HK-2 (cell line): ENCODE measurements at regions not wholly inside any gene's neighbourhood (a gene's known extent, or its start where the extent isn't known, plus 50 kb on each side); places are given as distances from the start of the nearest gene placed in this dataset.
"Not testable (repeated sequence)": the region's sequence is repeated elsewhere in the genome, so short reads cannot be mapped to it uniquely, and the experiment has no call there.

Source experiments
- DNase-seq: peaks from one replicate; pipeline ENCODE4 v3.0.0-alpha.2; 2018; ENCODE audit not compliant: unreplicated experiment

DNA sequence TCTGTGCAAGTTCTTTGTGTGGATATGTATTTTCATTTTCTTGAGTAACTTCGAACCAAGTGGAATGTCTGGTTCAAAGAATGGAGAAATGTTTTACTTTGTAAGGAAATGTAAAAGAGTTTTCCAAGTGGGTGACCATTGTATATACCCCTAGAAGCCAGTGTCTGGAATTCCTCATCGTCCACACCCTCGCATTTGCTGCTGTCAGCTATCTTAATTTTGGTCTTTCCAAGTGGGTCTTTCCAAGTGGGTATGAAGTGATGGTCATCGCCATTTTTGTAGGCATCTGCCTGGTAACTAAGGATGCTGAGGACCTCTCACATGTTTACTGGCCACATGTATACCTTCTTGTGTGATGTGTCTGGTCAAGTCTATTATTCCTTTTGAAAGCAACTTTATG, 547.5 kb downstream of the TBC1D22A start:
- DNase-seq = no peak

DNA sequence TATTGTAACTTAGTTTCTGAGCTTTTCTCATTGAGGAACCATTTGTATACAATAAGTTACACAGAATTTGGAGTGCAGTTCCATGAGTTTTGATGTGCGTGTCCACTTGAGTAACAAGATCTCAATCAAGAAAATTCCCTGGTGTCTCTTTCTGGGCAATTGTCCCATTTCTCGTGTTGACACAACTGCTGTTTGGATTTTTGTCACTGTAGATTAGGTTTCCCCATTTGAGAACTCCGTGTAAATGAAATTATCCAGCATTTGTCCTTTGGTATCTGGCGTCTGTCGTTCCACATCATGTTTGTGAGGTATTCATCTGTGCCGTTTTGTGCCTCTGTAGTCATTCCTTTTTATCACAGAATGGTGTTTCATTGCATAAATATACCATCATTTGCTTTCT, 547.0 kb downstream of the TBC1D22A start:
- no peak for DNase-seq

DNA sequence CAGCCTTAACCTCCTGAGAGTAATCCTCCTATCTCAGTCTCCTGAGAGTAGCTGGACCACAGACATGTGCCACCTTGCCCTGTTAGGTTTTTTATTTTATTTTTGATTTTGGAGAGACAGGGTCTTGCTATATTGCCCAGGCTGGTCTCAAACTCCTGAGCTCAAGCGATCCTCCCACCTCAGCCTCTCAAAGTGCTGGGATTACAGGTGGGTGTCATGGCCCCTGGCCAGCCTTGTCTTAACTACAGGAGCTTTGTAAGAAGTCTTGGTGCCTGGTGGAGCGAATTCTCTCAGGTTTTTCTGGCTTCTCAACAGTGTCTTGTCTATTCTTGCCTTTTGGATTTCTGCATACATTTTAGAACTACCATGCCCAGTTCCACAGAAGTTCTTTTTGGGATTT, 546.4 kb downstream of the TBC1D22A start:
- DNase-seq = no peak

DNA sequence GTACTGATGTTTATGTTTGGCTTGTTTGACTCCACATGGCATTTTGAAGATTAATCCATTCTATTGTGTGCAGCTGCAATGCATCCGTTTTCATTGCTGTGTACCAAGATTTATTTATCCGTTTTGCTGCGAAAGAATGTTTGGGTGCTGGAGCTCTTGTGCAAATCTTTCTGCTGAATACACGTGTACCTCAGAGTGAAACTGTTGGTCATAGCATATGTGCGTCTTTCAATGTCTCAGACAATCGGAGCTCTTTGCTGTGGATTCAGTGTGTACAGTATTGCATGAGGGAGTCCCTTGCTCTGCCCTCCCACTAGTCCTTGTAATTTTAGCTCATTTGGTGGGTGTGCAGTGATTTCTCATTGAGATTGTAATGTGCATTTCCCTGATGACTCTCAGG, 545.4 kb downstream of the TBC1D22A start:
- no peak for DNase-seq

DNA sequence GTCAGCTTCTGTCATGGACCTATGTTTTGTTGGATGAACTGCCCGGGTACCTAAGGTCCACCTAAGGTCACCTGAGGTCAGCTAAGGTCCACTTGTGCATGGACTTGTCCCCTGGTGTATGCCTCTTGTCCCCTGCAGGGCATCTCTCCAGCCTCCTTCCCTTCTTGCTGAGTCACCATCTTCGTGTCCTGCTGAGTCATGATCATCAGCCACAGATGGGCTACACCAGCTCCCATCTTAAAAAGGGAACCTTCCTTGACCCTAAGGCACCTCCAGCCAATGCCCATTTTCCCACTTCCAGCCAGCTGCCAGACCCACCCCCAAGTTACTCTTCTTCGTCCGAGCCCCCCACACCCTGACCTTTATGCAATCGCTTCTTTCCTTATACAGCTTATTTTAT, 544.9 kb downstream of the TBC1D22A start:
- no peak for DNase-seq

DNA sequence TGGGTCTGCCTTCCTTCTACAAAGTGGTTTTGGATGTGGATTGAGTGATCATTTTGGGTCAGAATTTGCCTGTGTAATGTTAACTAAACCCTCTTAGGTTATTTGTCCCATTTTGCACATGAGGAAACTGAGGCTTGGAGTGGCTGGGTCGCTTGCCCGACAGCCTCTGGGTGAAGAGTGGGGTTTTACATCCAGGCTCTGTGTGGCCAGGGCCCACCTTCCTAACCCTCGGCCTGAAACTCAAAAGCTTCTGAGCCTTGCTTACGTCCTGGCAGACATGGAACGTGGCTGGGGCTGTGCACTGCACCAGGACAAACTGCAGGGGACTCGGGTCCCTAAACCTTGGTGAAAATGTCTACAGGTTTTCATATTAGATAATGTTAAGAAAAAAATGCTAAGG, 542.4 kb downstream of the TBC1D22A start:
- DNase-seq = no peak

DNA sequence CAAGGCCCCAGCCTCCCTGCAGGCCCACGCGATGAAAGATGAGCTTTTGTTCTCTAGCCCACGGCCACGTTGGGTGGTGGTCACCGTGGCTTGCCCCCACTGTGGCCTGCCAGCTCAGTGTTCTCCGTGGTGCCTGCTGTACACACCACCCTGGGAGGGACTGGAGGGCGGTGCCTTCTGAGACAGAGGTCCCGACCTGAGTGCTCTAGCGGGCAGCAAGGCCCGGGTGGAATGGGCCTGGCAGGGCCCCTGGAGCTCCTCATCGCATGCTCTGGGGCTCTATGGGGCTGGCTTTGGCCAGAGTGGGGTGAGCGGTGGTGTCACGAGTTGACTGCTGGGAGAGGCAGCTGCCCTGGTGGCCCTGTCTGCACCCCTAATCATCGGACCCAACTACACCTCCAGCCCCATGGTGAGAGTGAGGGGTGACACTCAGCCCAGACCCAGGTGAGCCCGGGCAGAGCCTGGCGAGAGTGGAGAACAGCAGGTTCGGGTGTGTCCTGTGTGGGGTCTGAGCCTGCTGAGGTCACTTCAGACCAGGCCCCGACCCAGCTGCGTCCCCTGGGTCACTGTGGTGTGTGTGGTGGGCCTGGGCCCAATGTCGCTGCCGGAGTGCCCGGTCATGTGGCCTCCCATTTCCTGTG, 541.9 kb downstream of the TBC1D22A start:
- DNase-seq = no peak

DNA sequence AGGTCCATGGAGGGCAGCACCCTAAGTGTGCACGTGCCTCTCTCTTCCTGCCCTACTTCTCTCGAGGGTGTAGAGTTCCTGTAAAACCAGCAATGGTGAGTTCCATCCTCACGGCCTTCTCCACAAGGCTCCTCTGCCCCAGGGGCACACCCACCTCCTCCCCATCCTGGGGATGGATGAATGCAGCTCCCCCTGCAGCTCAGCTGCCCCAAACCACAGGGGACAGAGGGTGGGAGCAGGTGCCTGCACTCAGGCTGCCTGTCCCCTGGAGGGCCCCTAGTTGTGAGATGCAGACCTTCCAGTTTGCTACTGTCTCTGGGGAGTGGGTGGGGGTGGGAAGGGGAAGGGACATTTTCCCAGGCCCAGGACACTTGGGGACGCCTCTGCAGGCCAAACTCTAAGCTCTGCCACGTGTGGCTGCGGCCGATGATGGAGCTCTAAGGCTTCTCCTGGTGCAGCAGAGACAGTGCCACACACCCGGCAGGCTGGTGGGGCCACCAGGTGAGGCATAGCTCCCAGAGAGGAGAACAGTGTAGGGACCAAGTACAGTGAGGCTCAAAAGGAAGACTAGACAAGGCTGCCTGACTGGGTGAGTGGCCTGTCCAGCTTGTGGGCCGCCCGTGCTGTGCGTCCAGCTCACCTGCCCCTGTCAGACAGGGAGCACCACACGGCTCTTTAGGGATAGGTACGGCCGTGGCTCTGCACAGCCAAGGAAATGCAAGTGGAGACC, 540.9 kb downstream of the TBC1D22A start:
- DNase-seq = no peak

DNA sequence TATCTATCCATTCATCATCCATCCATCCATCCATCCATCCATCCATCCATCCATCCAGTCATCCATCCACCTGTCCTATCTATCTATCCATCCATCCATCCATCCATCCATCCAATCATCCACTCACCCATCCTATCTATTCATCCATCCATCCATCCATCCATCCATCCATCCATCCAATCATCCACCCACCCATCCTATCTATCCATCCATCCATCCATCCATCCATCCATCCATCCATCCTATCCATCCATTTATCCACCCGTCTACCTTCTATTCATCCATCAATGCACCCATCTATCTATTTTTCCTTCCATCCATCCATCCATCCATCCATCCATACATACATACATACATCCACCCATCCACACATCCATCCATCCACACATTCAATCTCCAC, 540.1 kb downstream of the TBC1D22A start:
- DNase-seq = not testable (repeated sequence)

DNA sequence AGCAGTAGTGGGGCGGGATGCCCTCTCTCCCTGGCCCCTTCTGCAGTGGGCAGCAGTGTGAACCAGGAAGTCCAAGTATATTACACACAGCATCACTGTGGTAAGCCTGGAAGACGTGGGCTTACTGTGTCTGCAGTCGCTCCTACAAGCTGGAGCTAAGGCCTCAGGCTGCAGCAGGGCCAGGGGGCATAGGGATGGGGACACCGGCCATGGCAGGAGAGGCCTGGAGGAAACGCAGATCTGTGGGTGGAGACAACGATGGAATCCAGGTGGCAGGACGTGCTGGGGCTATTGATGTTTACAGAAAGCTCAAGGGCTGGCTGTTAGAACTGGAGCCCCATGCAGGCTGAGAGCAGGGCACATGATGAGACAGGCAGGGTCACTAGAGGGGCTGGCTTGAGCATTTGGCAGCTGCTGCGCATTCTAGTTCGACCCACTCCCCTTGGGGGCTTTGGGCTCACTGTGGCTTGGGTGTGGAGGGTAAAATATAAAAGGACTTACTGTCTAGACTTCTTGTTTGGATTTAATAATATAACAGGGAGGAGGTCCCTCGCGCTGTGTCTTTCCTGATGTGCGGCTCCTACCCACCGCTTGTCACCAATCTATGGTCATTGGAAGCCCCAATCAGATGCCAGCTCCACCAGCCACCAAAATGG, 539.5 kb downstream of the TBC1D22A start:
- DNase-seq = no peak

DNA sequence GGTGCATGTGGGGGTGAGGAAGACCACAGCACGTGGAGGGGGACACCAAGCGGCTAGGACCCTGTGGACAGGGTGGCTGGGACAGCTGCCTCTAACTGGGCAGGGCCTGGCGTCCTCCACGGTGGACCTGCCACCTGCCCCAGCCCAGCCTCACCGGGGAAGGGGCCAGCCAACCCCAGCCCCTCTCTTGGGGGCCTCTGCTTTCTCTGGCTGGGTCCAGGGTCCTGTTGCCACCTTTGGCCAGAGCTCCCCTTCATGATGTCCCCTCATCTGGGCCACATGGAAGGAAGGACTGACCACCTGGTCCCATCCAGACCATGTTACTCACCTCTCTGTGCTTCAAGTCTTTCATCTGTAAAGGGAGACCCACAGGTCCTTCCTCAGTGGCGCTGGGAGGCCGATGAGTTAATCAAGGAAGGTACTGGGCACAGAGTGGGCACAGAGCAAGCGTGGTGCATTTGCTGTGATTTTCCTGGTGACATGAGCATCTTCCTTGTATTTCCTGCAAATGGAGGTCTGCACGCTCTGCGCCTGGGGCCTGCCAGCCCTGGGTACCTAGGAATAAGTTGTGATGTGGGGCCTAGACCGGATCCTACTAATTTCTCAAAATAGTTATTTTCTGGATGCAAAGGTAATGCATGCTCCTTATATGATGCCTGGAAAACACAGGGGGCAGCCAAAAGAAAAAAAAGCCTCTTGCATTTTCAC, 538.4 kb downstream of the TBC1D22A start:
- DNase-seq = no peak

DNA sequence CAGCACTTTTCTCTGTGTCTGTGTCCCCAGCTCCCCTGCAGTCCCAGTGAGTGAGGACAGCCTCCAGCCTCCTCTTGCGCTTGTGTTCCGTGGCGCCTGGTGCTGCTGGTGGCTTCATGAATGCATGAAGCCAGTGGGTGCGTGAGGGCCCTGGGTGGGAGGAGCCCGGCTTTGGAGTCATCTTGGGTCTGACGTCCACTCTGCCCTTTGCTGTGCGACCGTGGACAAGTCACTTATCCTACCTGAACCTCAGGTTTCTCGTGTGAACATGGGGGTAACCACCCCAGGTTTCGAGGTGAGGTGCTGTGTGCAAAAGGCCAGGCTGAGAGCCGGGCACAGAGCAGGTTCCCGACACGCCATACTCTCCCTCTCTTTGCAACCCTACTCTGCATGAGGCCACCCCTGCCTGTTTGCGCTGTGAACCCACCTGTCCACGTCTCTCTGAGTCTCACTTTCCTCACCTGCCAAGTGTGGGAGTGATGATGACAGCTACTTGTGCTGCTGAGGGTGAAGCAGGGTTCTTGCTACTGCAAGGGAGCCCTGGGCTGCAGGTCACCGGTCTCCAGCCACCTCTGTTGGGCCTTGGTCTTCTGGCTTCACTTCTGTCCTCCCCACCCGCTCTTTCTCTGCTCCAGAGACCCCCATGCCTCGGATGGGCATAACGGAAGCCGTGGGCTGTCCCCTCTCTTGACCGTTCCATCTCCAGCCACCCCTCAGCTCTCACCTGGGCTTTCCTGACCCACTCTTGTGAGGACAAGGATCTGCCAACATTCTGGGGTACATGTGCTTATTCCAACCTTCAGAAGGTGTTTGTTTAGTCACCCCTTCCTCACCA, 537.6 kb downstream of the TBC1D22A start:
- no peak for DNase-seq

DNA sequence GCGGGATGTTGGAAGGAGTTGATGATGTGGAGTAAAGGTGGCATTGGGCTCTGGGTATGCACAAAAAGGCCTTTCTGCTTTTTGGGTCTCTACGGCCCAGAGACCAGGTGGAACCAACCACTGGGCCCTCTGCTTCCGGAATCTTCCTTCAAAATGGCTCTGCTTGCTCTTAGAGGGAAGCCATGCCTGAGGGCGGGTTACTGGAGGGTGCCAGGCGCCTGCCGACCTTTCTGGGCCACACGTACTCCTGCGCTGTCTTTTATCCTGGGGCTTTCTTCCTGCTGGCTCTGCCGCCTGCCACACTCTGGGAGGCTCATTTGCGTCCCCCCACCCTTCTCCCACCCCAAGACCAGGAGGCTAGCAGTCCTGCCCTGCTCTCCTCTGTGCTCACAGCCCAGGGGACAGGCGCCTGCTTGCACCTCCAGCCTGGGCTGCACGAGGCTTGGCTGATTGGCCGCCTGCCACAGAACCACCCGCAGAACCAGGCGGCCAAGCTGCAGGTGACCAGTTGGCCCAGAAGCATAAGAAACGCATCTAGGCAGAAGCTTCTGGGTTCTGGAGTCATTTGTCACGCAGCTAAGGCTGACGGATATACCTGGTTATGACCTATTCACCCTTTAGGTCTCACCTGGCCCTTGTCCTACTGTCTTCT, 536.9 kb downstream of the TBC1D22A start:
- no peak for DNase-seq

DNA sequence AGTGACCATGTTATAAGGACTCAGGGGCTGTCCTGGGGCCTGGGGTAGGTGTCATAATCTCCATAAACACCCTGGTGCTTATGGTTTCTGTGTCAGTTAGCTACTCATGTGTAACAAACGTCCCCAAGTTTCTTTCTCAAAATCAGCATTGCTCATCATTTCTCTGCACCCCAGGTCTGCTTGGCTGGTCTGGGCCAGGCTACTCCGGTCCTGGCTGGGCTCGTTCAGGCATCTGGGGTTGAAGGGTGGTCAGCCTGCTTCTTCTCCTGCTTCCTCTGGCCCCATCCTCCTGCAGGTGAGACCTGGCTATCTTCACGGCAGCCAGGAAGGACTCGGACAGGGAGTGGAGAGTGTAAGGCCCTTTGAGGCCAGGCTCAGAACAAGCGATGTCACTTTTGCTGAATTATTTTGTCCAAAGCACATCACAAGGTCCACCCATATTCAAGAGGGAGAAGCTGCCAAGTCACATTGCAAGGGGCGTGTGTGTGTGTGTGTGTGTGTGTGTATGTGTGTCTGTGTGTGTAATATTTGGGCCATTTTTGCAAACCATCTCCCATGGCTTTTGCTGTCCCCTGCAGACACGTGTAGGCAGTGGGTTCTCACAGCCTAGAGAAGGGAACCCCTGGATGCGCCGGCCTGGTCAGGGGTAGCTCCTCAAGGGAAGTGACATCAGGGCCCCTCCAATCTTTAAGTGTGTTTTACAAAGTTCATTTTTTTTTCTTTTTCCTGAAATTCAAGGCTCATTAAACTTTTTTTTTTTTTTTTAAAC, 535.8 kb downstream of the TBC1D22A start:
- DNase-seq = no peak

DNA sequence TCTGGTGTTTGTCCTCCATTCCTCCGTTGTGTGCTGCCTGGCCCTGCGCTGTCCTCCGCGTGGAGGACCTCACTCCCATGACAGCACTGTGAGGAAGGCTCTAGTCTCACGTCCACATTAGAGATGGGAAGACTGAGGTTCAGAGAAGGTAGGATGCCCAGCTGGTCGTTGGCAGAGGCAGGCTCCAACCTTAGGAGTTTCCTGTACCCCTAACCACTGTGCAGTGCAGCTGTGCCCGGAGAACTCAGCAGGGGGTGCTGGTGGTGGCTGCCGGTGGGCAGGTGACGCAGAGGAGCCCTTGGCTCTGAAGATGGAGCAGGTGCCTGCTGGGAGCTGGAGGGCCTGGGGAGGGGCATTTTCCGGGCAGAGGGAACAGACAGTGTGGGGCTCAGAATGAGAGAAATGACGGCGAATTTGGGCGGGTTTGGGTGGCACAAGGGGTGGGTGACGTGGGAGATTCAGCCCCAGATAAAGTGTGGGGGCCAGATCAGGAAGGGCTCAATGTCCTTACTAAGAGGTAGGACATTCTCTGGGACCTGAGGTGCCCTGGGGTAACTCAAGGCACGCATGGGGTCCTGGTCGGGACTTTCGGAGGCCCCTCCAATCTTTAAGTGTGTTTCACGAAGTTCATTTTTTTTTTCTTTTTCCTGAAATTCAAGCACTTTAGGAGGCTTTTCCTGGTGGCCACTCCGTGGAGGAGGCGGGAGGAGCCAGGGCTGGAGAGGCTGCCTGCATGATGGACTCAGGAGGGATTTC, 535.0 kb downstream of the TBC1D22A start:
- no peak for DNase-seq

DNA sequence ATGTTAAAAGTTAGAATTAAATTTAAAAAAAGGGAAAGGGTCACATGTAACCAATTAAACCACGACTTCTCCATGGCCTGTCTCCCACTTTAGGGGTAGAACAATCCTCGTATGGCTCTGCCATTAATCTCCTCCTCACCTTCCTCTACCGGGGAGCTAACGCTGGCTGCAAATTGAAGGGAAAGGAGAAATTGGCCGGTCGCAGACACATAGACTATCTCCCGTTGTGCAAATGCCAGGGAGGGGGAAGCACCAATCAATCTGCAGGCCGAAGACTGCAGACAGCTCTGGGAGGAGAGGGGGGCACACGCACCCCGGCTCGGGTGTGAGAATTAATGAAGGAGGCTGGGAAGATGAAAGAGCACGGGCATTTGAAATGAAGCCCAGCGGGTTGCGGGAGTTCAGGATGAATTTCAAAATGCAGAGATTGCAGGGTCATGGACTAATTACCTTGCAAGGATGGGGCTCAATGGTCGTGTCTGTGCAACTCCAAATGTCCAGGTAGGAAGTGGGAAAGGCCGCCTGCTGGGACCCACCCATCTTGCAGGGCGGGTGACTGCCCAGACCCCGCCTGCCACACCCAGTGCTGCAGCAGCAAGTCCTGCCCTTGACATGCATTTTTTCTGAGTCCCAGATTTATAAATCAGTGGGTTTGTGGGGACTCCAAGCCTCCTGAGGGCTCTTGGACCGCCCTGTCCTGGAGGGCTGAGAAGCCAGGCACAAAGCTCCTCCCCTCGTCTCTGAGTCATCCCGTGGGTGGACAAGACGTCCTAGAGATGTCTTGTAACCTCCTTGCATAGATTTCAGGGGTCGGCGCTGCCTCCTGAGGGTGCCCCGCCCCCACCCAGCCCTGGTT, 534.2 kb downstream of the TBC1D22A start:
- no peak for DNase-seq

DNA sequence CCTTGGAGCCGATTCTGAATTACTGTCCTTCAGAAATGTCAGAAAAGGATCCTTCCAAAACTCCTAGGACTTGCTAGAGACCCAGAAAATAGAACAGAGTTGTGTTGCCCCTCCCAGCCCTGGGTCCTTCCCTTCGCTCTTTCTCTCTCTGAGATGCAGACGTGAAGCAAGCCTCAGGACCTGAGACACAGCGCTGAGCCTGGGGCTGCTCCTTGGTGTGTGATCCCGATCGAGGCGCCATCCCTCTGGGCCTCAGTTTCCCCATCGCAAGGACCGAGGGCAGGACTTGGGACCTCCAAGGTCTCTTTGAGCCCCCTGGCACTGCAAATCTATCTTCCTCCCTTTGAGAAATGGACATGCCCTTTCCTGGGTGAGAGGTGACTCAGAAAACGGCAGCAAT, 533.5 kb downstream of the TBC1D22A start:
- DNase-seq = no peak

DNA sequence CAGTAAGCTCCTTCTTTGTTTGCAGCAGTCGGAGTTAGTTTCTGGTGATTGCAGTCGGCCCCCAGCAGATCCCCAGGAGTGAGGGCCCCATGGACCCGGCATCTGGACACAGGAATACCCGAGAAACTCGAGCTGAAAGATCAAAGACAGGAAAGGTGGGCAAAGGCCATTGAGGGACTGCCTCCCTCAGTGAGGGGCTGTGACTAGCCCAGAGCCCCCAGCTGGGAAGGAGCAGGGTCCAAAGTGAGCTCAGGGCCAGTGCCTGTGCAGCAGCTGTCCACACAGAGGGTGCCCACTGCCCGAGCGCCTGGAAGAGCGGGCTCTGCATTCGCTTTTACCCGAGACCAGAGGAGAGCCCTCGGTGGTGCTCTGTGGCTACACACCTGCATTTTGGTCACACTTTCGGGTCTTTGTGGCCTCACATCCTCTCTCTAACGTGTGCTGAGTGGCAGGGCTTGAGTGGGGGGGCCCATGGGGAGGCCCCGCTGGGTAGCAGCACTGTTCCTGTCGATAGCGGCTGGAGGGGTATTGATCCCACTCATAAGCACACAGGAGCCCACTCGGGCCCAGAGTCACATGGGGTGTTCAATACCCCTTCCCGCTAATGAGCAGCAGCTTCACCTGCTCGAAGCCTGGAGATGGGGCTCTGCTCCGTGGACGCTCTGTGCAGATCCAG, 532.9 kb downstream of the TBC1D22A start:
- no peak for DNase-seq
